Activated CD8-positive, alpha-beta memory T cell treated with anti-CD3 and anti-CD28 coated beads, Interleukin-2, amount 10 ng/mL, durations not matched to agents 7 days and 5 days (primary cell): ENCODE measurements at regions not wholly inside any gene's neighbourhood (a gene's known extent, or its start where the extent isn't known, plus 50 kb on each side); places are given as distances from the start of the nearest gene placed in this dataset.
"Not testable (repeated sequence)": the region's sequence is repeated elsewhere in the genome, so short reads cannot be mapped to it uniquely, and the experiment has no call there.

Experiments
- ATAC-seq: fragments of 150-1000 bp; cut with Tn5 transposase; one replicate; pipeline ENCODE4 v1.10.0; 2021; ENCODE audit warnings: moderate library complexity
- CTCF ChIA-PET: fragments of 350-600 bp; sonication (Branson Sonifier 250); formaldehyde crosslinking; loops from one replicate; lab custom pipeline; 2021; ENCODE audit warnings: antibody characterized with exemption; lab: Charles Lee
- DNase-seq: peaks from one replicate; pipeline ENCODE4 v3.0.0-alpha.2; 2020
- H3K27ac Mint-ChIP-seq: one replicate; pipeline ENCODE4 v1.8.0; 2021; ENCODE audit warnings: mild to moderate bottlenecking, mixed read lengths
- H3K27me3 Mint-ChIP-seq: one replicate; pipeline ENCODE4 v1.8.0; 2021; ENCODE audit warnings: mixed read lengths
- H3K36me3 Mint-ChIP-seq: one replicate; pipeline ENCODE4 v1.8.0; 2021; ENCODE audit warnings: mild to moderate bottlenecking, mixed read lengths
- H3K4me1 Mint-ChIP-seq: one replicate; pipeline ENCODE4 v1.8.0; 2021; ENCODE audit warnings: mixed read lengths
- H3K4me3 Mint-ChIP-seq: one replicate; pipeline ENCODE4 v1.8.0; 2021; ENCODE audit warnings: mild to moderate bottlenecking, moderate library complexity, mixed read lengths
- H3K9me3 Mint-ChIP-seq: one replicate; pipeline ENCODE4 v1.8.0; 2022; ENCODE audit warnings: low read depth, mixed read lengths

DNA sequence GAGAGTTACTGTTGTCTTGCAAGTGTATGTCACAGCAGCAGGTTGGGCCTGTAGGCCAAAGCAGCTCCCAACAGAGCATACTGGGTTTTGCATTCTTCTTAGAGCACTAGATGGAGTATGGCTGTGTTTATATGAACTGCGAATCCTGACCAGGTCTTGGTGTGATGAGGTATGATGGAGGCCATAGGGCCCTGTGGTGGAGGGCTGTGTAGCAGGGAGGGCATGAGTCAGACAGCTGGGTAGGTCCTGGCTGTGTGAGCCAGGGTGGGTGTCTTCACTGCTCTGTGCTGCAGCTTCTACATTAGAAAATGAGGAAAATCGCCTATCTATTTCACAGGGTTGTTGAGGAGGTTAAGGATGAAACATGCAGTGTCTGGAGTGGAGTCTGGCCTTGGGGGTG, 124.2 kb downstream of the BUB3 start:
- no peaks in the 10 kb centered on the region for H3K4me1 Mint-ChIP-seq
- no peak overlapping the region for H3K4me3 Mint-ChIP-seq
- CTCF ChIA-PET, result no interaction called here
- no peaks in the 10 kb centered on the region for H3K9me3 Mint-ChIP-seq
- H3K36me3 Mint-ChIP-seq, result peaks cover 2% of the 10 kb centered on the region
- ATAC-seq (no peak), DNase-seq (no peak)
- H3K27me3 Mint-ChIP-seq, result peaks cover 13% of the 10 kb centered on the region
- no peak overlapping the region for H3K27ac Mint-ChIP-seq

DNA sequence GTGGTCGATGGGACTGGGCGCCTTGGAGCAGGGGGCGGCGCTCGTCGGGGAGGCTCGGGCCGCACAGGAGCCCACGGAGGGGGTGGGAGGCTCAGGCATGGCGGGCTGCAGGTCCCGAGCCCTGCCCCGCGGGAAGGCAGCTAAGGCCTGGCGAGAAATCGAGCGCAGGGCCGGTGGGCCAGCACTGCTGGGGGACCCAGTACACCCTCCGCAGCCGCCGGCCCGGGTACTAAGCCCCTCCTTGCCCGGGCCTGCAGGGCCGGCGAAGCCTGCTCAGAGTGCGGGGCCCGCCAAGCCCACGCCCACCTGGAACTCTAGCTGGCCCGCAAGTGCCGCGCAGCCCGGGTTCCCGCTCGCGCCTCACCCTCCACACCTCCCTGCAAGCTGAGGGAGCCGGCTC, 129.2 kb downstream of the BUB3 start:
- DNase-seq, H3K36me3 Mint-ChIP-seq, ATAC-seq, CTCF ChIA-PET, H3K27me3 Mint-ChIP-seq, H3K4me3 Mint-ChIP-seq, H3K9me3 Mint-ChIP-seq, H3K27ac Mint-ChIP-seq: not testable (repeated sequence)
- H3K4me1 Mint-ChIP-seq, result peaks cover 13% of the 10 kb centered on the region

DNA sequence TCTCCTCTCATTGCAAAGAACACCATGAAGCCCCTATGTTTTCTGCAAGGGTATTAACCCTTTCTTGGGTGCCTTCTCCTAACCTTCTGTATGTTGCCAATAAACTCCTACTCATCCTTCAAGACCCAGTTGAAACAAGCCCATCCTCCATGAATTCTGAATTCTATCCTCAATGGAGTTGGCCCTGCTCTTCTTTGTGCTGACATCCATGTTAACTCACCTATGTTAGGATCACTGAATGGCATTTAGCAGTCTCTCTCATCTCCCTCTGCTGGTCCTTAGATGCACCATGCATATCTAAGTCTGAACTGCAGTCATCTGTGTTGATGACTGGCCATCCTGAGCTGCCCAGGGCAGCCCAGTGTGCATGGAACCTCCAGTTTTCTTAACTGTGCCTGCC, 129.8 kb downstream of the BUB3 start:
- peaks cover 5% of the 10 kb centered on the region for H3K9me3 Mint-ChIP-seq
- H3K27ac Mint-ChIP-seq, result no peak overlapping the region
- H3K4me3 Mint-ChIP-seq, result no peak overlapping the region
- peaks cover 4% of the 10 kb centered on the region for H3K27me3 Mint-ChIP-seq
- H3K36me3 Mint-ChIP-seq, result peaks cover 4% of the 10 kb centered on the region
- H3K4me1 Mint-ChIP-seq, result peaks cover 13% of the 10 kb centered on the region
- ATAC-seq (no peak), DNase-seq (no peak)
- CTCF ChIA-PET, result no interaction called here

DNA sequence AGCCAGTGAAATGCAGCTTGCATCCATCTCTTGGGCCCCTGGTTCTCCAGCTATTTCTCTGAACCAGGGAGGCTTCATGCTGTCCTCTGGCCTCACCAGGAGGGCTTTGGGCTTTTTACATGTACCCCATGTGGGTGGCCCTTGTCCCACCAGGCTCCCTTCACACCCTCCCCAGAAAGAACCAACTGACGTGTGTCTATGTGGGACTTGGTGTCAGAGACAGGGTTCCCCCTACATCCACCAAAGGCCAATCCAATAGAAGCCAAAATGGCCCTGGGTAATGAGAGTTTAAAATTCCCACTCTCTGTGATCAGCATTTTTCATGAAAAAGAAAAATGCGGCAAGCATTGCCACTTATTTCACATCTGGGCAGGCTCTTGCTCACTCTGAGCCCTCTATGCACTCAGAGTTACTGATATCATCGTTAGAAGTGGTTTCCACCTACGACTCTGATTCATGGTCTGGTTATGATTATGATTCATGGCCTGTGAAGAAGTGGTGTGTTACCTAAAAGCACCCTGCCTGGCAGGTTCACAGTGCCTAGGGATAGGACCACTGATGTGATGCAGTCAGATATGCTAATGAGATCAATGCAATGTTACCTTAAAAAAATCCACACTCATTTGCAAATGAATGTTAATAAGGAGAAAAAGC, 133.5 kb downstream of the BUB3 start:
- H3K4me3 Mint-ChIP-seq, result no peak overlapping the region
- H3K27me3 Mint-ChIP-seq, result peaks cover 8% of the 10 kb centered on the region
- CTCF ChIA-PET, result interaction anchor here (1.2 kb wide), 1 partner anchor 42 kb away, joined by 3 read pairs; no protein-coding TSS in a partner anchor
- H3K9me3 Mint-ChIP-seq, result peaks cover 8% of the 10 kb centered on the region
- peaks cover 13% of the 10 kb centered on the region for H3K4me1 Mint-ChIP-seq
- no peak overlapping the region for H3K27ac Mint-ChIP-seq
- DNase-seq (peak; percentile 52), ATAC-seq (peak; percentile 93)
- H3K36me3 Mint-ChIP-seq, result peaks cover 4% of the 10 kb centered on the region

DNA sequence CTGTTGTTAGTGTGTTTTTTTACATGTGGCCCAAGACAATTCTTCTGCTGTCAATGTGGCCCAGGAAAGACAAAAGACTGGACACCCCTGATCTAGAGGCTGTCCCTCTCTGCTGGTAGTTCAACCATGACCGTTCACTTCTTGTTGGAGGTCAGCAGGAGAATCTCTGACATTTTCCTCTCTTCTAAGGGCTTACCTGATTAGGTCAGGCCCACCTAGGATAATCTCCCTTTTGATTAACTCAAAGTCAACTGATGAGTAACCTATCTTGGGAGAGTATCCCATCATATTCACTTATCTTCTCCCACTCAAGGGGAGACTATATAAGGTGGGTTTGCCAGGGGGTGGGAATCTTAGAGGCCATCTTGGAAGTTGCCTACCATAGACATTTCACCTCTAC, 135.2 kb downstream of the BUB3 start:
- Mint-ChIP-seq H3K27me3 (peaks cover 7% of the 10 kb centered on the region), H3K4me1 (peaks cover 13% of the 10 kb centered on the region), H3K9me3 (peaks cover 8% of the 10 kb centered on the region), H3K36me3 (peaks cover 4% of the 10 kb centered on the region), H3K27ac (no peak overlapping the region), H3K4me3 (no peak overlapping the region)
- no peak for DNase-seq
- no peak for ATAC-seq
- CTCF ChIA-PET, result no interaction called here

DNA sequence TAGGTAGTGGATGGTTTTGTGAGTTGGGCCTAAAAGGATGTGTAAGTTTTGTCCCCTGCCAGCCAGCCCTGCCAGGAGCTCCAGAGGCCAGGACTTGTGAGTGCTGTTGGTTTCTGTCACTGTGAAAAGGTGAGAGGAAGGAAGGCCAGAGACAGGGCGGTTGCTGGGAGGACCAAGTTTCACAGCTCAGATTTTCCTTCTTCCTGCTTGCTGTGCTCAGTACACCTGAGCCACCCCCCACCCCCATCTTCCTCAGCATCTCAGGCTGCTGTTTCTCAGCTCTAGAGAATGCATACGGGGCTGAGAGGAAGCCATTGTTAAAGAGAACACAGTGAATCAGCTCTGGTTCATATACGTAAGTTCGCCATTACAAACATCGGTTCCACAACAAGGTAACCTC, 139.9 kb downstream of the BUB3 start:
- no peaks in the 10 kb centered on the region for H3K36me3 Mint-ChIP-seq
- CTCF ChIA-PET, result no interaction called here
- H3K9me3 Mint-ChIP-seq, result peaks cover 3% of the 10 kb centered on the region
- no peaks in the 10 kb centered on the region for H3K4me1 Mint-ChIP-seq
- H3K27me3 Mint-ChIP-seq, result peaks cover 4% of the 10 kb centered on the region
- no peak overlapping the region for H3K4me3 Mint-ChIP-seq
- H3K27ac Mint-ChIP-seq, result no peak overlapping the region
- ATAC-seq (no peak), DNase-seq (no peak)

DNA sequence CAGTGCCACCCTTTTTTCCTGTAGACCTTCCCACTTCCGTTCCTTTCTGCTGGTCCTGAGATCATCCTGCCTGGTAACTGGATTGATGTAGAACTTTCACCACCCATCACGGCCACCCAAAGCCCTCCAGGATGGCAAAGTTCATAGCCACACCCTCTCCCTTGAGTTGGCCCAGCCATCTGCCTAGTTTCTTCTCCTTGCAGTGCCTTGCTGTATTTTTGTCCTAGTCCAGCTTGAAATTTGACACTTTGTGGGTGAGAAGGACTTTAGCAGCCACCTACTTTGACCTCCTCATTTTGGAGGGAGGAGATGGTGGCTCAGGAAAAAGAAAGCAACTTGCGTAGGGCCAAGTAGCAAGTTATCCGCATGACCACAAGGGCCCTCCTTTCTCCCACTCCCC, 140.7 kb downstream of the BUB3 start:
- CTCF ChIA-PET, result no interaction called here
- ATAC-seq, result no peak
- H3K4me1 Mint-ChIP-seq, result no peaks in the 10 kb centered on the region
- no peak for DNase-seq
- H3K4me3 Mint-ChIP-seq, result no peak overlapping the region
- peaks cover 4% of the 10 kb centered on the region for H3K27me3 Mint-ChIP-seq
- no peaks in the 10 kb centered on the region for H3K36me3 Mint-ChIP-seq
- no peak overlapping the region for H3K27ac Mint-ChIP-seq
- peaks cover 2% of the 10 kb centered on the region for H3K9me3 Mint-ChIP-seq

DNA sequence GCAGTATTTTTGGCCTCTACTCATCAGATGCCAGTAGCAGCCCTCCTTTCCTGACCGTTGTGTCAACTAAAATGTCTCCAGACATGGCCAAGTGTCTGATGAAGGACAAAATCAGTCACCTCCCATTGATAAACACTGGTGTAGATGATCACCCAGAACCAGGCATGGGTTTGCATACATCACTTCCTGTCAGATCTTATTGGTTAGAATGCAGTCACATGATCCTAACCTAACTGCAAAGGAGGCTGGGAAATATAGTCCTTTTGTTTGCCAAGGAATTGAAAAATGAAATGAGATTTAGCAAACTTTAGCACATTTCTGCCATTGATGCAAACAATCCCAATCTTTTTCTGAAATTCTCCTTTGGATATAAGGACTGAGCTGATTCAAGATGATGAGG, 141.4 kb downstream of the BUB3 start:
- CTCF ChIA-PET, result no interaction called here

DNA sequence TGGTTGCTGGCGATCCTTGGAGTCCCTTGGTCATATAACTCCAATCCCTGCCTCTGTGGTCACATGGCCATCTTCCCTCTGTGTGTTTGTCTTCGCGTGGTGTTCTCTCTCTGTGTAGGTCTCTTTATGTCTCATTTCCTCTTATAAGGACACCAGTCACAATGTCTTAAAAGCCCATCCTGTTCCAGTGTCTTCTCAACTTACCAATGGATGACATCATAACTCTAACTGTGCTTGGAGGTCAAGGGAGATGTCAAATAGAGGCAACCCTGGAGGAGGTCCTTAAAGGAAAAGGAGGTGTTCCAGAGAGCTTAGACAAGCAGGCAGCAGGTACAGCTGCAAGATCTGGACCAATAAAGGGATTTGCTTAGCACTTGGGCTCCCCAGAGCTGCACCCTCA, 143.0 kb downstream of the BUB3 start:
- no peak for ATAC-seq
- H3K27me3 Mint-ChIP-seq, result no peaks in the 10 kb centered on the region
- H3K27ac Mint-ChIP-seq, result no peak overlapping the region
- no peak overlapping the region for H3K4me3 Mint-ChIP-seq
- H3K4me1 Mint-ChIP-seq, result no peaks in the 10 kb centered on the region
- no peaks in the 10 kb centered on the region for H3K9me3 Mint-ChIP-seq
- H3K36me3 Mint-ChIP-seq, result no peaks in the 10 kb centered on the region
- no peak for DNase-seq
- CTCF ChIA-PET, result no interaction called here

More for the DNA sequence above, 141.4 kb downstream of the BUB3 start:
- no peak for DNase-seq
- no peak for ATAC-seq
- Mint-ChIP-seq H3K36me3 (no peaks in the 10 kb centered on the region), H3K27ac (no peak overlapping the region), H3K4me1 (no peaks in the 10 kb centered on the region), H3K27me3 (peaks cover 4% of the 10 kb centered on the region), H3K4me3 (no peak overlapping the region), H3K9me3 (no peaks in the 10 kb centered on the region)

DNA sequence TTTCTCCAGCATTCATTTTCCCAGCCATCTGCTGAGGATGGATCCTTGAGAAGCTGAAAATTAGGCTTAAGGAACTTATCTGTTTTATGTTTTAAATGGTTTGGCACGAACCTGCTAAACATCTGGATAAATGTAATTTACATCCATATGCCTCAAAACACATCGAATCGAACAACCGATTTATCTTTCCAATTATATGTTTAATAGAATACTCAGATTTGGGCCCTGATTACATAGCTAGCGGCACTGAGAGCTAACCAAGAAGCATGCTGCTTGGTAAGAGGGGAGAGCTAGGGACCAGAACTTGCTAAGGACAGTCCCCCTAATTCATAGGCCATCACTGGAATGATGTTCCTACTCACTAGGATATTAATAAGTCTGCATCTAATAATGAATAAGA, 144.4 kb downstream of the BUB3 start:
- Mint-ChIP-seq H3K36me3 (no peaks in the 10 kb centered on the region), H3K27ac (no peak overlapping the region), H3K9me3 (no peaks in the 10 kb centered on the region), H3K4me1 (no peaks in the 10 kb centered on the region), H3K27me3 (no peaks in the 10 kb centered on the region), H3K4me3 (no peak overlapping the region)
- DNase-seq (no peak), ATAC-seq (no peak)
- CTCF ChIA-PET, result no interaction called here

DNA sequence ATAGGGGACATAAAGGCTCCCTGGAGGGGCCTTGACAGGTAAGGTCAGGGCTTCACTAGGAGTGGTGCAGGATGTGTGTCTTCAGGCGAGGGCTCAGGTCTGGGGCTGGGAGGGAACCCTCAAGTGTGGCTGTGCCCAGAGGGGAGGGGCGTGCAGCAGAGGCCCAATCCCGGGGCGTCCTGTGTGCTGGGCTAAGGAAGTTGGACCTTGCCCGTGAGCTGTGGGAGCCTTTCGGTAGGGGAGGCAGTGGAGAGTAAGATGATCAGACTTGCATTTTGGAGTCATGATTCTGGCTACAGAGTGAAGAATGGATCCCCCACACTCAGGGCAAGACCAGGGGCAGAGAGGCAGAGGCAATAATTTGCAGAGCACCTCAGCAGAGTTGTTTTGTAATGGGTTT, 145.4 kb downstream of the BUB3 start:
- no peaks in the 10 kb centered on the region for H3K36me3 Mint-ChIP-seq
- no peaks in the 10 kb centered on the region for H3K4me1 Mint-ChIP-seq
- no peak overlapping the region for H3K4me3 Mint-ChIP-seq
- no peak overlapping the region for H3K27ac Mint-ChIP-seq
- ATAC-seq, result no peak
- CTCF ChIA-PET, result no interaction called here
- no peak for DNase-seq
- no peaks in the 10 kb centered on the region for H3K27me3 Mint-ChIP-seq
- H3K9me3 Mint-ChIP-seq, result no peaks in the 10 kb centered on the region

DNA sequence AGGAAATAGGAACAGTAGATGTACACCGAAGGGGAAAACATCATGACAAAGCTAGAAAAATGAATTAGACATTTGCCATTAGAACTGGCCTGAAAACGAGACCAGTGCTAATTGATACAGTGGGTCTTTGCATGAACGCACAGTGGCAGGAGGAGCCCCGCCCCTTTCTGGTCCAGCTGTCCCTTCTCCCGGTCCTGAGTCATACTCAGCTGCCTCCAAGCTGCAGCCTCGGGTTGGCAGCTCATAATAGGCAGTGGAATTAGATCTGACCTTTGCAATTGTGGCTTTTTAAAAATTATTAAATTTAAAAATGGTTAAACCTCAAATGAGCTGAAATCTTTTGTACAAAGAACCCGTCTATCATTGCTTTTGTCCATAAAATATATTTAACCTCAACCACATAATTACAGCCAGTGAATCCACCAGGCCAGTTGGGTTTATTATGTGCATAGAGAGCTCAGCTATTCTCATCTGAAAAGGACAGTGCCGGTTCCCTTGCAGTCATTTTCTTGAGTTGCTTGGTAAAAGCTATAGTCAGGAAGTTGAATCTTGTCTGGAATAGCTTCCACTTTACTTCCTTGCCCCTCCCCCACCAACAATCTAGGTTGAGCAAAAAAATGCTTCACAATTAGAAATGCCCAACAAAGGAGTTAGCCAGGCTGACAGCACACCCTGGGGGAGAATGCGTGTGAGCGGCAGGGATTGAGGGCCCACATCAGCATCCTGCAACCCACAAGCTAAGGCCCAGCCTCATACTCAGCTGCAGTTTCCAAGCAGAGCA, 147.1 kb downstream of the BUB3 start:
- no peaks in the 10 kb centered on the region for H3K4me1 Mint-ChIP-seq
- H3K4me3 Mint-ChIP-seq, result no peak overlapping the region
- ATAC-seq (no peak), DNase-seq (no peak)
- no peaks in the 10 kb centered on the region for H3K9me3 Mint-ChIP-seq
- CTCF ChIA-PET, result no interaction called here
- H3K36me3 Mint-ChIP-seq, result no peaks in the 10 kb centered on the region
- no peaks in the 10 kb centered on the region for H3K27me3 Mint-ChIP-seq
- H3K27ac Mint-ChIP-seq, result no peak overlapping the region

DNA sequence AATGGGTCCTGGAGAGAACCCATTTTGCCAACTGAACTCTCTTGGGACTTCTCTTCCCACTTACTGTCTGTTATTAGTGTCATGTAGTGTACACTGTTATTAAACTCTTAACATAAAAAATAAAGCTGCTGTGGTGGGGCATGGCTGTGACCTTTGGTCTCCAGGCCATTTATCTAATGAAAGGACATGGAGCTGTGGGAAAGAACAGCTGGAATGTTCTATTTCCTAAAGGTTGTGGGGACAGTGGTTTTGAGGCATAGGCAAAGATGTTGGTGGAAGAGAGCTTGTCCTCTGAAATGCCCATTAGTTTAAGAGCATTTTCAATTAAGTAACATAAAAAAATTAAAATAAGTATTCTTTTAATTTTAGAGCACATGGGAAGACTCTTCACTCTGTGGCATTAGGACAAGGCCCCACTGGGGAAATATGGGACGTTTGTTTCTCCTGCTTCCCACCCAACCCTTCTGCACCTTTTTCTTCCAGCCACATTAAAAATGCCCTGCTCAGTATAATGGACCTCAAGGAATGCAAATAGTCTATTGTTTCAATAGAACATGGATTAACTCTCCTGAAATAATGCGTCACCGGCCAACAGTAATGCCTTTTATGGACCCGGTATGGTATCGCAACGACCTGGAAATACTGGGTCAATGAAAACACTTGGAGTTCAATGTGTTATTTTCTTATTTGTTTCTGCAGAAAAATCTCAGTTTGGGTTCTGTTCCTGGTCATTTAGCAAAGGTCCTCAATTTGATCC, 149.6 kb downstream of the BUB3 start:
- Mint-ChIP-seq H3K4me1 (no peaks in the 10 kb centered on the region), H3K27me3 (no peaks in the 10 kb centered on the region), H3K36me3 (no peaks in the 10 kb centered on the region), H3K9me3 (no peaks in the 10 kb centered on the region), H3K4me3 (no peak overlapping the region), H3K27ac (no peak overlapping the region)
- ATAC-seq (no peak), DNase-seq (no peak)
- CTCF ChIA-PET, result no interaction called here

DNA sequence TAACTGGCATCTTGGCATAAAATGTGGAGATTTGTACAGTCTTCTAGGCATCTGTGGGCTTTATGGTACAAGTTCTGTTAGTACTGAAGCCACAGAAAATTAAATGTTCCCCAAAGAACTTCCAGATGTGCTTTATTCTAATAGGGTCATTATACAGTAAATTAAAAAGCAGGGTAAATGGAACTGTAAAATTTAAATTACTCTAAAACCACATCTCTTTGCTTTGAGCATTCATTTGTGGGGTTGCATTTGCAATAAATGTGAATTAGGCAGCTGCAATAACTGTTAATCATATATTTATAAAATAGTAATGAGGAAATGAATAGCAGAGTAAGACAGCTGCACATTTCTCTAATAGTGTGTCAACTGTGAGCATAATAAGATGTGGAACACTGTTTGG, 151.5 kb downstream of the BUB3 start:
- Mint-ChIP-seq H3K4me1 (no peaks in the 10 kb centered on the region), H3K9me3 (no peaks in the 10 kb centered on the region), H3K27ac (no peak overlapping the region), H3K4me3 (no peak overlapping the region), H3K36me3 (no peaks in the 10 kb centered on the region), H3K27me3 (no peaks in the 10 kb centered on the region)
- CTCF ChIA-PET, result no interaction called here
- DNase-seq, result no peak
- no peak for ATAC-seq
